Thyroid gland (tissue), 4 donors: ENCODE measurements at regions not wholly inside any gene's neighbourhood (a gene's known extent, or its start where the extent isn't known, plus 50 kb on each side); places are given as distances from the start of the nearest gene placed in this dataset.

Source experiments
- POLR2A ChIP-seq, 2 donors: fragments of 450-650 bp; IDR thresholded peaks; one replicate each; pipeline ENCODE4 v1.6.1; 2017; ENCODE audit warnings: antibody characterized with exemption in 2 of 2, mild to moderate bottlenecking in 2 of 2, moderate library complexity in 1 of 2
- TF ChIP-seq, protein P1 (sequence below), 6 experiments: fragments of 200-600 bp in 3 of 6; fragments of 450-650 bp in 3 of 6; sonication (generic) in 3 of 6; IDR thresholded peaks; one replicate each; pipeline ENCODE4 v1.5.1; 2016 to 2019; ENCODE audit warnings: antibody characterized with exemption in 6 of 6, mild to moderate bottlenecking in 2 of 6, inconsistent platforms in 1 of 6, moderate library complexity in 1 of 6

DNA sequence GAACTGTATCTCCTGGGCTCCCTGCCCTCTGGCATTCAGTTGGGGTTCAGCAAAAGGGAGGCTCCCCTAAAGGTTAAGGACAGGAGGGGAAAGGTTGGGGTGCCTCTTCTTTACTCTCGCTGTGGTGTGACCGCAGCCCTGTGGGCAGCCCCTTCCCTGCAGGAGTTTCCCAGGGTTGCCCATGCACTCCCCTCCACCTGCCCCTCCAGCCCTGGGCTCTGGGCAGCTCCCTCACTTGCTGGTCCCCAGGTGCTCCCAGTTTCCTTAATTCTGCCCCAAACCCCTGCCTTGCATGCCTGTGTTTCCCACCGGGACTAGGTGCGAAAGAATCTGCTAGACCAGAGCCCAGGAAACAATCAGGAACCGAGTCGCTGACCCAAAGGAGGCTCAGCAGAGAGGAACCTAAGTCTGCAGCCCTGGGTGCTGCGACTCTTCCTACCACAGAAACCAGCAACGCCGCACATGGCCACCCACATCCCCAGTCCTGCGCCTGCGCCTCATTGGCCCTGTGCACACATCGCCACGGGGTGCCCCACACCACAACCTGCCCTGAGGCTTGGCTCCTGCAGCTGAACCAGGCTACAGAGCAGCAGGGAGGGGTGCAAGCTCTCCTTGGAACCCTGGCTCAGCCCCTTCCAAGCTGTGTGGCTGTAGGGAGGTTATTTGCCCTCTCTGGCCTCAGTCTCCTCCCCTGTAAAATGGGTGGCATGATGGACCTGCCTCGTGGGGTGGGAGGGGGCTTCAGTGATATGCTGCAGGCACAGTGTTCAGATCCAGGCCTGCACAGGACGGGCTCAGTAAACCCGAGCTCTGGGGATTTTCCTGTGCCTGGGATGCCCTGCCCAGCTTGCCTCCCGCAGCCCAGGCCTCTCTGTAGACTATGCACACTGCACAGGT is 487.6 kb downstream of the PREX1 start:
- TF ChIP-seq, protein P1, sequence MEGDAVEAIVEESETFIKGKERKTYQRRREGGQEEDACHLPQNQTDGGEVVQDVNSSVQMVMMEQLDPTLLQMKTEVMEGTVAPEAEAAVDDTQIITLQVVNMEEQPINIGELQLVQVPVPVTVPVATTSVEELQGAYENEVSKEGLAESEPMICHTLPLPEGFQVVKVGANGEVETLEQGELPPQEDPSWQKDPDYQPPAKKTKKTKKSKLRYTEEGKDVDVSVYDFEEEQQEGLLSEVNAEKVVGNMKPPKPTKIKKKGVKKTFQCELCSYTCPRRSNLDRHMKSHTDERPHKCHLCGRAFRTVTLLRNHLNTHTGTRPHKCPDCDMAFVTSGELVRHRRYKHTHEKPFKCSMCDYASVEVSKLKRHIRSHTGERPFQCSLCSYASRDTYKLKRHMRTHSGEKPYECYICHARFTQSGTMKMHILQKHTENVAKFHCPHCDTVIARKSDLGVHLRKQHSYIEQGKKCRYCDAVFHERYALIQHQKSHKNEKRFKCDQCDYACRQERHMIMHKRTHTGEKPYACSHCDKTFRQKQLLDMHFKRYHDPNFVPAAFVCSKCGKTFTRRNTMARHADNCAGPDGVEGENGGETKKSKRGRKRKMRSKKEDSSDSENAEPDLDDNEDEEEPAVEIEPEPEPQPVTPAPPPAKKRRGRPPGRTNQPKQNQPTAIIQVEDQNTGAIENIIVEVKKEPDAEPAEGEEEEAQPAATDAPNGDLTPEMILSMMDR (IDR thresholded peaks at IDR 0.05): no peak
- no peak for TF ChIP-seq POLR2A (IDR thresholded peaks at IDR 0.05)
